Neural cell (in vitro differentiated cells): ENCODE measurements at regions not wholly inside any gene's neighbourhood (a gene's known extent, or its start where the extent isn't known, plus 50 kb on each side); places are given as distances from the start of the nearest gene placed in this dataset.

Source experiments
- CTCF ChIP-seq: fragments of 450-650 bp; IDR thresholded peaks from 2 replicates; pipeline ENCODE4 v1.5.1; 2014; ENCODE audit warnings: antibody characterized with exemption, mild to moderate bottlenecking, moderate library complexity; ENCODE audit not compliant: poor library complexity, severe bottlenecking
- EP300 ChIP-seq: fragments of 450-650 bp; conservative IDR thresholded peaks from 2 replicates; pipeline ENCODE4 v1.6.1; 2014; ENCODE audit warnings: antibody characterized with exemption, mild to moderate bottlenecking, moderate library complexity; ENCODE audit not compliant: poor library complexity, severe bottlenecking
- EZH2 ChIP-seq: fragments of 200-600, 300-800 bp; shearing (Covaris generic), sonication (generic); IDR thresholded peaks from 2 replicates; pipeline ENCODE4 v1.6.1; 2014; ENCODE audit warnings: antibody characterized with exemption, low read length, borderline replicate concordance, mild to moderate bottlenecking; ENCODE audit not compliant: insufficient read depth, poor library complexity, severe bottlenecking
- MXI1 ChIP-seq: fragments of 450-650 bp; conservative IDR thresholded peaks from 2 replicates; pipeline ENCODE4 v1.6.1; 2014; ENCODE audit warnings: antibody characterized with exemption, mild to moderate bottlenecking; ENCODE audit not compliant: poor library complexity, severe bottlenecking
- POLR2AphosphoS5 ChIP-seq: IDR thresholded peaks from 2 replicates; pipeline ENCODE4 v1.6.1; 2012
- RAD21 ChIP-seq: fragments of 450-650 bp; conservative IDR thresholded peaks from 2 replicates; pipeline ENCODE4 v1.6.1; 2014; ENCODE audit warnings: antibody characterized with exemption, mild to moderate bottlenecking, moderate library complexity
- REST ChIP-seq: IDR thresholded peaks from 2 replicates; pipeline ENCODE4 v1.6.1; 2012; ENCODE audit warnings: borderline replicate concordance
- TAF1 ChIP-seq: IDR thresholded peaks from 2 replicates; pipeline ENCODE4 v1.6.1; 2012; ENCODE audit warnings: low read depth

GRCh38 chr9:100668024-100668423 is 90.1 kb downstream of the CAVIN4 start:
- TF ChIP-seq CTCF = no peak
- no peak for TF ChIP-seq EP300
- TF ChIP-seq EZH2 = no peak
- no peak for TF ChIP-seq POLR2AphosphoS5
- no peak for TF ChIP-seq TAF1
- no peak for TF ChIP-seq RAD21
- no peak for TF ChIP-seq MXI1
- TF ChIP-seq REST = no peak
